GM23338 (cell line): ENCODE measurements at regions not wholly inside any gene's neighbourhood (a gene's known extent, or its start where the extent isn't known, plus 50 kb on each side); places are given as distances from the start of the nearest gene placed in this dataset.

Experiments used
- ATAC-seq: fragments of 200-7000 bp; cut with Tn5 transposase; 3 replicates; pipeline ENCODE4 v1.9.1; 2020
- DNase-seq: peaks from one replicate; pipeline ENCODE4 v3.0.0-alpha.2; 2015; ENCODE audit warnings: low spot score
- H2AFZ ChIP-seq: fragments of 200-600 bp; sonication (generic); 2 replicates; pipeline ENCODE4 v1.8.0; 2016; ENCODE audit warnings: antibody characterized with exemption, mild to moderate bottlenecking, moderate library complexity
- H3F3A ChIP-seq: fragments of 200-600 bp; sonication (generic); replicated peaks from 2 replicates; pipeline ENCODE4 v1.8.0; 2017; ENCODE audit warnings: antibody characterized with exemption, mixed run types, low read depth
- H3K27ac ChIP-seq: fragments of 200-600 bp; sonication (generic); 2 replicates; pipeline ENCODE4 v1.6.1; 2016; ENCODE audit warnings: low read depth
- H3K27me3 ChIP-seq: fragments of 200-600 bp; sonication (generic); 2 replicates; pipeline ENCODE4 v1.8.0; 2016; ENCODE audit warnings: mild to moderate bottlenecking, mixed run types, moderate library complexity; ENCODE audit not compliant: insufficient read depth
- H3K36me3 ChIP-seq: fragments of 200-600 bp; sonication (generic); 2 replicates; pipeline ENCODE4 v1.8.0; 2016; ENCODE audit warnings: mild to moderate bottlenecking; ENCODE audit not compliant: insufficient read depth
- H3K4me1 ChIP-seq: fragments of 200-600 bp; sonication (generic); 2 replicates; pipeline ENCODE4 v1.8.0; 2016; ENCODE audit warnings: mild to moderate bottlenecking, moderate library complexity; ENCODE audit not compliant: insufficient read depth
- H3K4me2 ChIP-seq: fragments of 200-600 bp; sonication (generic); 2 replicates; pipeline ENCODE4 v1.7.1; 2017; ENCODE audit warnings: mixed run types
- H3K4me3 ChIP-seq: fragments of 200-600 bp; sonication (generic); 2 replicates; pipeline ENCODE4 v1.6.1; 2016; ENCODE audit warnings: mixed run types
- H3K79me2 ChIP-seq: fragments of 200-600 bp; sonication (generic); replicated peaks from 2 replicates; pipeline ENCODE4 v1.8.0; 2017; ENCODE audit warnings: mild to moderate bottlenecking; ENCODE audit not compliant: insufficient read depth
- H3K9me2 ChIP-seq: fragments of 200-600 bp; sonication (generic); 2 replicates; pipeline ENCODE4 v1.8.0; 2017; ENCODE audit not compliant: insufficient read depth
- H4K20me1 ChIP-seq: fragments of 200-600 bp; sonication (generic); replicated peaks from 2 replicates; pipeline ENCODE4 v1.8.0; 2017; ENCODE audit warnings: mild to moderate bottlenecking; ENCODE audit not compliant: insufficient read depth
- H3K27ac Mint-ChIP-seq: 2 replicates; pipeline ENCODE4 v1.8.0; 2020; ENCODE audit warnings: inconsistent platforms, mild to moderate bottlenecking, moderate library complexity, mixed read lengths
- H3K27me3 Mint-ChIP-seq: 3 replicates; pipeline ENCODE4 v1.8.0; 2022; ENCODE audit warnings: low read depth, mild to moderate bottlenecking, moderate library complexity, mixed read lengths, inconsistent platforms; ENCODE audit not compliant: insufficient read depth, poor library complexity
- H3K36me3 Mint-ChIP-seq: 3 replicates; pipeline ENCODE4 v1.8.0; 2021; ENCODE audit warnings: low read depth, mild to moderate bottlenecking, inconsistent platforms, moderate library complexity, mixed read lengths
- H3K4me1 Mint-ChIP-seq: 3 replicates; pipeline ENCODE4 v1.8.0; 2020; ENCODE audit warnings: mild to moderate bottlenecking, inconsistent platforms, mixed read lengths
- H3K4me3 Mint-ChIP-seq: 3 replicates; pipeline ENCODE4 v1.8.0; 2021; ENCODE audit warnings: moderate library complexity, mild to moderate bottlenecking, inconsistent platforms, mixed read lengths
- H3K9me3 Mint-ChIP-seq: 3 replicates; pipeline ENCODE4 v1.8.0; 2020; ENCODE audit warnings: moderate library complexity, mild to moderate bottlenecking, inconsistent platforms, mixed read lengths
- CREB1 ChIP-seq: fragments of 250-450 bp; sonication (Bioruptor Pico); IDR thresholded peaks from 2 replicates; pipeline ENCODE4 v1.5.0; 2020; ENCODE audit warnings: low read depth, mild to moderate bottlenecking, moderate library complexity
- CTCF ChIP-seq, 2 experiments: fragments of 200-600 bp in 1 of 2; sonication (generic) in 1 of 2; conservative IDR thresholded peaks; 2 replicates each; pipeline versions ENCODE4 v1.5.1 to v1.6.1; 2016 to 2017; ENCODE audit warnings: antibody characterized with exemption in 2 of 2, low read depth in 2 of 2, mild to moderate bottlenecking in 2 of 2, moderate library complexity in 1 of 2
- ETS1 ChIP-seq: IDR thresholded peaks from 2 replicates; pipeline ENCODE4 v1.6.1; 2016; ENCODE audit warnings: antibody characterized with exemption
- EZH2 ChIP-seq: fragments of 200-600 bp; sonication (generic); IDR thresholded peaks from one replicate; pipeline ENCODE4 v1.8.0; 2017; ENCODE audit warnings: antibody characterized with exemption, mild to moderate bottlenecking, low read depth; ENCODE audit not compliant: unreplicated experiment
- EZH2phosphoT487 ChIP-seq: fragments of 200-600 bp; sonication (generic); IDR thresholded peaks from one replicate; pipeline ENCODE4 v1.8.1; 2018; ENCODE audit warnings: antibody characterized with exemption; ENCODE audit not compliant: unreplicated experiment
- JUNB ChIP-seq: IDR thresholded peaks from one replicate; pipeline ENCODE4 v1.6.1; 2016; ENCODE audit warnings: antibody characterized with exemption; ENCODE audit not compliant: unreplicated experiment
- NANOG ChIP-seq: IDR thresholded peaks from 2 replicates; pipeline ENCODE4 v1.6.1; 2016; ENCODE audit warnings: antibody characterized with exemption, borderline replicate concordance
- POLR2AphosphoS5 ChIP-seq: IDR thresholded peaks from 2 replicates; pipeline ENCODE4 v1.6.1; 2016; ENCODE audit warnings: antibody characterized with exemption, low read depth
- REST ChIP-seq: IDR thresholded peaks from one replicate; pipeline ENCODE4 v1.6.1; 2018; ENCODE audit warnings: antibody characterized with exemption; ENCODE audit not compliant: unreplicated experiment
- STAT1 ChIP-seq: IDR thresholded peaks from one replicate; pipeline ENCODE4 v1.6.1; 2016; ENCODE audit warnings: antibody characterized with exemption; ENCODE audit not compliant: unreplicated experiment
- ZNF114 ChIP-seq: fragments of 250-450 bp; sonication (Bioruptor Pico); IDR thresholded peaks from 2 replicates; pipeline ENCODE4 v1.5.0; 2020; ENCODE audit warnings: mild to moderate bottlenecking, moderate library complexity
- ZNF331 ChIP-seq: fragments of 250-450 bp; sonication (Bioruptor Pico); IDR thresholded peaks from 2 replicates; pipeline ENCODE4 v1.5.0; 2020; ENCODE audit warnings: low read depth, mild to moderate bottlenecking, moderate library complexity
- ZNF462 ChIP-seq: fragments of 250-450 bp; sonication (Bioruptor Pico); IDR thresholded peaks from 2 replicates; pipeline ENCODE4 v1.5.0; 2020; ENCODE audit warnings: mild to moderate bottlenecking, moderate library complexity

GRCh38 chr9:106701611-106702010 is 161.4 kb upstream of the ZNF462 start:
- H3K4me2 ChIP-seq: no peak overlapping the region
- no peaks in the 10 kb centered on the region for H3K79me2 ChIP-seq
- H3K27ac ChIP-seq: no peak overlapping the region
- no peak for TF ChIP-seq ZNF462 (CRISPR knock-in tag)
- TF ChIP-seq JUNB: no peak
- no peak for TF ChIP-seq POLR2AphosphoS5
- TF ChIP-seq CTCF (conservative IDR thresholded peaks at IDR 0.05; ENCODE audit: low read depth in 2 of 2): no peak
- no peak for TF ChIP-seq NANOG
- TF ChIP-seq EZH2: no peak
- TF ChIP-seq ETS1: no peak
- TF ChIP-seq STAT1: no peak
- no peak for TF ChIP-seq ZNF331 (CRISPR knock-in tag)
- TF ChIP-seq CREB1: no peak
- no peak for TF ChIP-seq EZH2phosphoT487
- no peak for TF ChIP-seq REST
- TF ChIP-seq ZNF114 (CRISPR knock-in tag): no peak
- no peaks in the 10 kb centered on the region for H3K27me3 ChIP-seq
- peaks cover 4% of the 10 kb centered on the region; the same call in 2 of the 3 replicates for H3K9me3 Mint-ChIP-seq
- no peaks in the 10 kb centered on the region for H3F3A ChIP-seq
- peaks cover under 1% of the 10 kb centered on the region for H3K27me3 Mint-ChIP-seq
- no peaks in the 10 kb centered on the region for H3K36me3 ChIP-seq
- DNase-seq (no peak), ATAC-seq (no peak)
- H2AFZ ChIP-seq: no peak overlapping the region
- no peaks in the 10 kb centered on the region for H4K20me1 ChIP-seq
- no peak overlapping the region for H3K4me3 Mint-ChIP-seq
- H3K9me2 ChIP-seq: no peaks in the 10 kb centered on the region; the same call in 1 of the 2 replicates
- no peaks in the 10 kb centered on the region; the same call in 1 of the 2 replicates for H3K4me1 ChIP-seq
- peaks cover 10% of the 10 kb centered on the region; the same call in 2 of the 3 replicates for H3K4me1 Mint-ChIP-seq
- H3K4me3 ChIP-seq: no peak overlapping the region
- H3K27ac Mint-ChIP-seq: no peak overlapping the region
- H3K36me3 Mint-ChIP-seq: peaks cover 4% of the 10 kb centered on the region; the same call in 2 of the 3 replicates
